ENCODE measurements at regions not wholly inside any gene's neighbourhood (a gene's known extent, or its start where the extent isn't known, plus 50 kb on each side); places are given as distances from the start of the nearest gene placed in this dataset.
"Not testable (repeated sequence)": the region's sequence is repeated elsewhere in the genome, so short reads cannot be mapped to it uniquely, and the experiment has no call there.

GRCh38 chr4:114257501-114257900 is 278.1 kb upstream of the ARSJ start:
- ChIA-PET POLR2A (no interaction called here), CTCF (no interaction called here)
- DNase-seq (ENCODE audit: extremely low spot score) = no peak
- no peak for TF ChIP-seq CTCF (IDR thresholded peaks at IDR 0.05; ENCODE audit: control extremely low read depth, extremely low read depth, low read depth, missing control alignments)

GRCh38 chr4:114262421-114262820 is 283.0 kb upstream of the ARSJ start:
- CTCF ChIA-PET = interaction anchor here (1.0 kb wide), 1 partner anchor 14 kb away, joined by 3 read pairs; no protein-coding TSS in a partner anchor
- DNase-seq (ENCODE audit: extremely low spot score) = not testable (repeated sequence)

GRCh38 chr4:114263233-114263632 is 283.8 kb upstream of the ARSJ start:
- ChIA-PET CTCF (interaction anchor here (1.0 to 3.1 kb wide), 2 partner anchors 11 to 13 kb away, joined by 3 to 15 read pairs; no protein-coding TSS in a partner anchor), POLR2A (no interaction called here)
- DNase-seq (ENCODE audit: extremely low spot score) = no peak
- no peak for TF ChIP-seq CTCF (IDR thresholded peaks at IDR 0.05; ENCODE audit: control extremely low read depth, extremely low read depth, low read depth, missing control alignments)

More at GRCh38 chr4:114262421-114262820, 283.0 kb upstream of the ARSJ start:
- POLR2A ChIA-PET = not testable (repeated sequence)

GRCh38 chr4:114264452-114264851 is 285.0 kb upstream of the ARSJ start:
- TF ChIP-seq CTCF (IDR thresholded peaks at IDR 0.05; ENCODE audit: control extremely low read depth, extremely low read depth, low read depth, missing control alignments) = no peak
- CTCF ChIA-PET = interaction anchor here (3.1 kb wide), 1 partner anchor 12 kb away, joined by 15 read pairs; no protein-coding TSS in a partner anchor
- DNase-seq (ENCODE audit: extremely low spot score) = no peak
- POLR2A ChIA-PET = no interaction called here

- TF ChIP-seq CTCF (IDR thresholded peaks at IDR 0.05; ENCODE audit: control extremely low read depth, extremely low read depth, low read depth, missing control alignments) = no peak
- ChIA-PET CTCF (interaction anchor here (3.1 kb wide), 1 partner anchor 13 kb away, joined by 15 read pairs; no protein-coding TSS in a partner anchor), POLR2A (no interaction called here)
- DNase-seq (ENCODE audit: extremely low spot score) = no peak
Observed at GRCh38 chr4:114264877-114265291, 285.4 kb upstream of the ARSJ start.

GRCh38 chr4:114265342-114265741 is 285.9 kb upstream of the ARSJ start:
- CTCF ChIA-PET = interaction anchor here (3.1 kb wide), 1 partner anchor 13 kb away, joined by 15 read pairs; no protein-coding TSS in a partner anchor
- POLR2A ChIA-PET = no interaction called here
- no peak for TF ChIP-seq CTCF (IDR thresholded peaks at IDR 0.05; ENCODE audit: control extremely low read depth, extremely low read depth, low read depth, missing control alignments)
- no peak for DNase-seq (ENCODE audit: extremely low spot score)

- ChIA-PET POLR2A (no interaction called here), CTCF (interaction anchor here (1.8 kb wide), 1 partner anchor 15 kb away, joined by 6 read pairs; no protein-coding TSS in a partner anchor)
- no peak for DNase-seq (ENCODE audit: extremely low spot score)
- TF ChIP-seq CTCF (IDR thresholded peaks at IDR 0.05; ENCODE audit: control extremely low read depth, extremely low read depth, low read depth, missing control alignments) = no peak
Observed at GRCh38 chr4:114267976-114268375, 288.5 kb upstream of the ARSJ start.
